ENCODE measurements at regions not wholly inside any gene's neighbourhood (a gene's known extent, or its start where the extent isn't known, plus 50 kb on each side); places are given as distances from the start of the nearest gene placed in this dataset.

- TF ChIP-seq, protein P1, sequence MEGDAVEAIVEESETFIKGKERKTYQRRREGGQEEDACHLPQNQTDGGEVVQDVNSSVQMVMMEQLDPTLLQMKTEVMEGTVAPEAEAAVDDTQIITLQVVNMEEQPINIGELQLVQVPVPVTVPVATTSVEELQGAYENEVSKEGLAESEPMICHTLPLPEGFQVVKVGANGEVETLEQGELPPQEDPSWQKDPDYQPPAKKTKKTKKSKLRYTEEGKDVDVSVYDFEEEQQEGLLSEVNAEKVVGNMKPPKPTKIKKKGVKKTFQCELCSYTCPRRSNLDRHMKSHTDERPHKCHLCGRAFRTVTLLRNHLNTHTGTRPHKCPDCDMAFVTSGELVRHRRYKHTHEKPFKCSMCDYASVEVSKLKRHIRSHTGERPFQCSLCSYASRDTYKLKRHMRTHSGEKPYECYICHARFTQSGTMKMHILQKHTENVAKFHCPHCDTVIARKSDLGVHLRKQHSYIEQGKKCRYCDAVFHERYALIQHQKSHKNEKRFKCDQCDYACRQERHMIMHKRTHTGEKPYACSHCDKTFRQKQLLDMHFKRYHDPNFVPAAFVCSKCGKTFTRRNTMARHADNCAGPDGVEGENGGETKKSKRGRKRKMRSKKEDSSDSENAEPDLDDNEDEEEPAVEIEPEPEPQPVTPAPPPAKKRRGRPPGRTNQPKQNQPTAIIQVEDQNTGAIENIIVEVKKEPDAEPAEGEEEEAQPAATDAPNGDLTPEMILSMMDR (IDR thresholded peaks at IDR 0.05; ENCODE audit: borderline replicate concordance, insufficient read depth, low read depth, low read length) = no peak
- H3K4me3 ChIP-seq (ENCODE audit: low read depth, low read length) = no peak overlapping the region
Observed at GRCh38 chr2:45069684-45070083, 60.4 kb upstream of the SIX2 start.

- TF ChIP-seq, protein P1 (IDR thresholded peaks at IDR 0.05; ENCODE audit: borderline replicate concordance, insufficient read depth, low read depth, low read length) = no peak
- no peak overlapping the region for H3K4me3 ChIP-seq (ENCODE audit: low read depth, low read length)
Observed at GRCh38 chr2:45068571-45069140, 59.4 kb upstream of the SIX2 start.

DNA sequence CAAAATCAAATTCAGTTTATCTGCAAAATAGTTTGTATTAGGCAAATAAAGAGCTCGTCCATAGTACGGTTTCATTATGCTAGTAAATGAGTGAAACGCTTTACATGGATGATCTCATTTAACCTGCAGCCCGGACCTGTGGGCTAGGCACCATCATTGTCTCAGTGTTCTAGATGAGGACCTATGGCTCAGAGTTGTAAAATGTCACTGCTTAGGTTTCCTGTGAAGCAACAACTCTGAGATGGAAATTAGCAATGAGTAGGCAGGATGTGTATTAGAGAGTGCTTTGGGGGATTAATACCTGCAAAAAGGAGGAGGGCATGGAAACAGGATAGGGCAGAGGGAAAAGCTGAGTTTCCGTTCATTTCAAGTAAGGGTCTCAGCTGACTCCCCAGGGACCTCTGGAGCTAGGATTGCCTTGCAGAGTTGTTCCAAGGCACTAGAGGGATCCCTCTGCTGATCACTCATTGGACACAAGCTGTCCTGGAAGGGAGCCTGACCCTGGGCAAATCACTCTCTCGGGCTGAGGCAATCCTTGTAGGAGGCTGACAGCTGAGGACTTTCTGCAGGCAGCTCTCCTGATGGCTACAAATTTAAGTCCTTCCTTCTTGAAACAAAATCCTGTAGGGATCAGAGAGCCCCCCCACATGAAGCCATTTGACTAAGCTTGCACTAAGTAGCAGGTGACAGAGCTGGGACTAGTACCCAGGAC lies 58.8 kb upstream of the SIX2 start:
- TF ChIP-seq, protein P1 (IDR thresholded peaks at IDR 0.05; ENCODE audit: borderline replicate concordance, insufficient read depth, low read depth, low read length) = no peak

More for the DNA sequence above, 58.8 kb upstream of the SIX2 start:
- no peak overlapping the region for H3K4me3 ChIP-seq (ENCODE audit: low read depth, low read length)
